Sigmoid colon (tissue), 6 donors: ENCODE measurements at regions not wholly inside any gene's neighbourhood (a gene's known extent, or its start where the extent isn't known, plus 50 kb on each side); places are given as distances from the start of the nearest gene placed in this dataset.

Experiments used
- DNase-seq: peaks from one replicate; pipeline ENCODE4 v3.0.0-alpha.2; 2019
- H3K27ac ChIP-seq, 4 donors: fragments of 200-600 bp; sonication (generic); one replicate each; pipeline ENCODE4 v1.5.1; 2016 to 2019; ENCODE audit warnings: mild to moderate bottlenecking in 1 of 4
- H3K27me3 ChIP-seq, 3 donors: fragments of 200-600 bp; sonication (generic); one replicate each; pipeline ENCODE4 v1.5.1; 2019; ENCODE audit warnings: mild to moderate bottlenecking in 1 of 3
- H3K36me3 ChIP-seq, 4 donors: fragments of 200-600 bp; sonication (generic); one replicate each; pipeline ENCODE4 v1.5.1; 2016 to 2019
- H3K4me1 ChIP-seq, 4 donors: fragments of 200-600 bp; sonication (generic); one replicate each; pipeline ENCODE4 v1.5.1; 2017 to 2019
- H3K4me3 ChIP-seq, 4 donors: fragments of 200-600 bp; sonication (generic); one replicate each; pipeline ENCODE4 v1.5.1; 2017 to 2019; ENCODE audit warnings: mild to moderate bottlenecking in 2 of 4, moderate library complexity in 1 of 4
- H3K9me3 ChIP-seq, 4 donors: fragments of 200-600 bp in 3 of 4; sonication (generic) in 3 of 4; one replicate each; pipeline versions ENCODE4 v1.5.1 to v1.6.1; 2013 to 2019
- EP300 ChIP-seq, 4 donors: sonication (generic); formaldehyde crosslinking; IDR thresholded peaks; one replicate each; pipeline ENCODE4 v1.6.1; 2017; ENCODE audit warnings: antibody characterized with exemption in 4 of 4
- POLR2A ChIP-seq, 2 donors: fragments of 450-650 bp; IDR thresholded peaks; one replicate each; pipeline ENCODE4 v1.6.1; 2016; ENCODE audit warnings: antibody characterized with exemption in 2 of 2, mild to moderate bottlenecking in 2 of 2, moderate library complexity in 2 of 2
- POLR2AphosphoS5 ChIP-seq, 4 donors: sonication (generic); formaldehyde crosslinking; IDR thresholded peaks; one replicate each; pipeline ENCODE4 v1.6.1; 2017; ENCODE audit warnings: antibody characterized with exemption in 4 of 4
- WGBS, 2 donors: extraction: QIAGEN DNeasy Blood & Tissue Kit; methylation state at CpG; one replicate each; pipeline ENCODE4 v1.1.7; 2013; 5-methylcytosine and 5-hydroxymethylcytosine counted together
- intact Hi-C: fragments of 100-400 bp; cut with DNase I; formaldehyde crosslinking; loops from one replicate; pipeline ENCODE4 v1.15.1; 2023
- TF ChIP-seq, protein P1 (sequence below), 4 experiments: fragments of 450-650 bp in 3 of 4; fragments of 200-600 bp in 1 of 4; IDR thresholded peaks; one replicate each; pipeline ENCODE4 v1.5.1; 2016 to 2019; ENCODE audit warnings: antibody characterized with exemption in 4 of 4, mild to moderate bottlenecking in 3 of 4, moderate library complexity in 2 of 4
- donor health status: healthy with polysubstance abuse.
- donor health status: healthy.

DNA sequence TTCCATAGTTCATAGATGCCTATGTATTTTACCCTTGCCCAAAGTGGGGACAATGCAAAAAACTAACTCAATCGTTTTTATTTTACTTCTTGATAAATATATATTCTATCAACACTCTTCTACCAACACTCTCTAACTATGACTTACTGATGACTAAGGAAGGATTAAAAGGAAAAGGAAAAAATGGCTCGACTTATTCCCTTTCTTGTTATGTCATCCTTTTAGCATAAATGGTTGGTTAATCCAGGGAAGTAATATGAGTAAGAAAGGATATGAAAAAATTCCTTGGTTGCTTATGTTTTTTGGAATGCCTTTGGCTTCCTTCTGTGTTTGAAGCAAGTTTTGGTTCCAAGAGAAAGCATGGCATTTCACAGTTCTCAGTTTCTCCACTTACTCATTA, 1087.1 kb downstream of the C4orf33 start:
- no peak for DNase-seq
- Histone ChIP-seq H3K27me3 (no peaks in the 10 kb centered on the region), H3K36me3 (no peaks in the 10 kb centered on the region), H3K9me3 (no peaks in the 10 kb centered on the region), H3K4me1 (no peaks in the 10 kb centered on the region), H3K4me3 (no peak overlapping the region), H3K27ac (no peak overlapping the region)
- TF ChIP-seq POLR2A (IDR thresholded peaks at IDR 0.05) (no peak), POLR2AphosphoS5 (IDR thresholded peaks at IDR 0.05) (no peak), EP300 (IDR thresholded peaks at IDR 0.05) (no peak)
- TF ChIP-seq, protein P1, sequence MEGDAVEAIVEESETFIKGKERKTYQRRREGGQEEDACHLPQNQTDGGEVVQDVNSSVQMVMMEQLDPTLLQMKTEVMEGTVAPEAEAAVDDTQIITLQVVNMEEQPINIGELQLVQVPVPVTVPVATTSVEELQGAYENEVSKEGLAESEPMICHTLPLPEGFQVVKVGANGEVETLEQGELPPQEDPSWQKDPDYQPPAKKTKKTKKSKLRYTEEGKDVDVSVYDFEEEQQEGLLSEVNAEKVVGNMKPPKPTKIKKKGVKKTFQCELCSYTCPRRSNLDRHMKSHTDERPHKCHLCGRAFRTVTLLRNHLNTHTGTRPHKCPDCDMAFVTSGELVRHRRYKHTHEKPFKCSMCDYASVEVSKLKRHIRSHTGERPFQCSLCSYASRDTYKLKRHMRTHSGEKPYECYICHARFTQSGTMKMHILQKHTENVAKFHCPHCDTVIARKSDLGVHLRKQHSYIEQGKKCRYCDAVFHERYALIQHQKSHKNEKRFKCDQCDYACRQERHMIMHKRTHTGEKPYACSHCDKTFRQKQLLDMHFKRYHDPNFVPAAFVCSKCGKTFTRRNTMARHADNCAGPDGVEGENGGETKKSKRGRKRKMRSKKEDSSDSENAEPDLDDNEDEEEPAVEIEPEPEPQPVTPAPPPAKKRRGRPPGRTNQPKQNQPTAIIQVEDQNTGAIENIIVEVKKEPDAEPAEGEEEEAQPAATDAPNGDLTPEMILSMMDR (IDR thresholded peaks at IDR 0.05): no peak
- intact Hi-C loops: no loop called here
- 67 to 84% methylated on average over 2 of the region's 2 CpGs for WGBS, 2 donors

DNA sequence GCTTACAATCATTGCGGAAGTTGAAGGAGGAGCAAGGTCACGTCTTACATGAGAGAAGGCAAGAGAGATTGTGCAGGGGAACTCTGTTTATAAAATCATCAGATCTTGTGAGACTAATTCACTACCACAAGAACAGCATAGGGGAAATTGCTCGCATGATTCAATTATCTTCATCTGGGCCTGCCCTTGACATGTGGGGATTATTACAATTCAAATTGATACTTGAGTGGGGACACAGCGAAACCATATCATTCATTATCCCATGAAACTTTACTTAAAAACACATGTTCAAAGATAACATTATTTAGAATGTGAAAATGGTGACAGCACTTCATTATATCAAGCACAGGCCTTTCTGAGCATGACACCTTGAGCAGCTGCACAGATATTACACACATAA, 1087.8 kb downstream of the C4orf33 start:
- Histone ChIP-seq H3K36me3 (no peaks in the 10 kb centered on the region), H3K9me3 (no peaks in the 10 kb centered on the region), H3K4me1 (no peaks in the 10 kb centered on the region), H3K27ac (no peak overlapping the region), H3K27me3 (no peaks in the 10 kb centered on the region), H3K4me3 (no peak overlapping the region)
- TF ChIP-seq, protein P1 (IDR thresholded peaks at IDR 0.05): no peak
- TF ChIP-seq POLR2A (IDR thresholded peaks at IDR 0.05) (no peak), POLR2AphosphoS5 (IDR thresholded peaks at IDR 0.05) (no peak), EP300 (IDR thresholded peaks at IDR 0.05) (no peak)
- intact Hi-C loops: no loop called here
- no peak for DNase-seq
- WGBS, 2 donors: 84 to 89% methylated on average over 4 of the region's 4 CpGs

DNA sequence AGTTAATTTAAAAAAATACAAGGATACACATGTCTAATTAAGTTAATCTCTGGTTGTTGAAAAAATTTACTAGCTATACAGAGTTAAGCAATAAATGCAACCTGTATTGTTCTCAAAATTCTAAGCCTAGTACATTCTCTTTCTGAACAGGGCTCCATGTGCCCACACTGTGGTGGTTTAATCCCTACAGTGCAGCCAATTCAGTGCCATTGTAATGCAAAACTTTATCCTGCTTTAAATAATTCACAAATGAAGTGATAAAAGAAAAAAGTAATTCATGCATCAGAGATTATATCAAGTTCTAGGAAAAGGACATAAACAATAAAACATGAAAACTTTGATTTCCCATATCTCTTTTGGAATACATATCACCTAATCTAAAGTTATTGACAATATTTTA, 1089.2 kb downstream of the C4orf33 start:
- Histone ChIP-seq H3K4me1 (no peaks in the 10 kb centered on the region), H3K9me3 (no peaks in the 10 kb centered on the region), H3K27me3 (no peaks in the 10 kb centered on the region), H3K27ac (no peak overlapping the region), H3K4me3 (no peak overlapping the region), H3K36me3 (no peaks in the 10 kb centered on the region)
- intact Hi-C loops: no loop called here
- TF ChIP-seq POLR2AphosphoS5 (IDR thresholded peaks at IDR 0.05) (no peak), EP300 (IDR thresholded peaks at IDR 0.05) (no peak), POLR2A (IDR thresholded peaks at IDR 0.05) (no peak)
- TF ChIP-seq, protein P1 (IDR thresholded peaks at IDR 0.05): no peak
- no peak for DNase-seq

DNA sequence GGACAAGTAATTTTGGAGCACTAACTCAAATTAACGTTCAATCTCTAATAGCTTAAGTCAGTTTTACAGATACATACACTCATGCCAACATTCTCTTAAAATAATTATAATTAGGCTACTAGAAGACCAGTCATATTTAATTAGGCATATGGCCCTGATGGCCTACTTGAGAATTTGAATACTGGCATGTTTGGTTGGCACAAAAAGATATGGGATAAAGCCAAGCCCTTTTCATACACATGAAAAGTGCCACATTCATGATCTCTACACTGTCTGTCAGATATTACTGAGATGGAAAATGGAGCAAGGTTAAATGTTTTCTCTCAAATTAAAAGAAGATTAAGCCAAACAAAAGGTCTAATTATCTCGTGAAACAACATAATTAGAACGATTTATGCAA, 1091.0 kb downstream of the C4orf33 start:
- Histone ChIP-seq H3K36me3 (no peaks in the 10 kb centered on the region), H3K4me1 (no peaks in the 10 kb centered on the region), H3K27ac (no peak overlapping the region), H3K4me3 (no peak overlapping the region), H3K9me3 (no peaks in the 10 kb centered on the region), H3K27me3 (no peaks in the 10 kb centered on the region)
- intact Hi-C loops: no loop called here
- no peak for TF ChIP-seq EP300 (IDR thresholded peaks at IDR 0.05)
- no peak for TF ChIP-seq POLR2A (IDR thresholded peaks at IDR 0.05)
- no peak for TF ChIP-seq POLR2AphosphoS5 (IDR thresholded peaks at IDR 0.05)
- TF ChIP-seq, protein P1 (IDR thresholded peaks at IDR 0.05): no peak
- no peak for DNase-seq
- 72 to 88% methylated on average over 3 of the region's 3 CpGs for WGBS, 2 donors

DNA sequence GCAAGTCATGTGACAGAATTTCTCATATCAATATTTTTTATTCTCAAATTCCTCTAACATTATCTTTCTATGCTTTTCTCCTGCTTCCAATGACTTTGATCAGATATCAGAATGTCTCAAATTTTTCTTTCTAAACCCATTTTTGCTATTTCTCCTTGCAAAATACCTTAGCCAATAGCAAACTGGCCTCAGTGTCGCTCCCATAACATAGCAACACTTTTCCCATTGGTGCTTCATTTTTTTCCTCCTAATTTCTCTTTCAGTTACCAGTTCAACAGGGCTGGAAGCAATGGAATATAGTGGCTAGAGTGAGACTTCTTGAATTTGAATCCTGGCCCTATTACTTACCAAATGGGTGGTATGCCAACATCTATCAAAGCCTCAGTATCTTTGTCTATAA, 1091.6 kb downstream of the C4orf33 start:
- intact Hi-C loops: no loop called here
- Histone ChIP-seq H3K27ac (no peak overlapping the region), H3K36me3 (no peaks in the 10 kb centered on the region), H3K4me3 (no peak overlapping the region), H3K4me1 (no peaks in the 10 kb centered on the region), H3K9me3 (no peaks in the 10 kb centered on the region), H3K27me3 (no peaks in the 10 kb centered on the region)
- TF ChIP-seq, protein P1 (IDR thresholded peaks at IDR 0.05): no peak
- TF ChIP-seq EP300 (IDR thresholded peaks at IDR 0.05) (no peak), POLR2AphosphoS5 (IDR thresholded peaks at IDR 0.05) (no peak), POLR2A (IDR thresholded peaks at IDR 0.05) (no peak)
- 85 to 91% methylated on average over 1 of the region's 1 CpG for WGBS, 2 donors
- DNase-seq: no peak
